CD4-positive, alpha-beta T cell (primary cell): ENCODE measurements at regions not wholly inside any gene's neighbourhood (a gene's known extent, or its start where the extent isn't known, plus 50 kb on each side); places are given as distances from the start of the nearest gene placed in this dataset.

Experiments used
- ATAC-seq: fragments of 200-7000 bp; cut with Tn5 transposase; one replicate; pipeline ENCODE4 v1.10.0; 2022; ENCODE audit warnings: mild to moderate bottlenecking; ENCODE audit not compliant: poor library complexity
- CTCF ChIA-PET: fragments of 350-600 bp; sonication (Branson Sonifier 250); formaldehyde crosslinking; loops from one replicate; lab custom pipeline; 2021; ENCODE audit warnings: antibody characterized with exemption, inconsistent platforms; lab: Charles Lee
- POLR2A ChIA-PET: fragments of 350-600 bp; sonication (Branson Sonifier 250); formaldehyde crosslinking; loops from one replicate; lab custom pipeline; 2021; ENCODE audit warnings: antibody characterized with exemption, inconsistent platforms; lab: Charles Lee
- DNase-seq, 14 experiments: peaks; one replicate each; pipeline ENCODE4 v3.0.0-alpha.2; 2013 to 2020; ENCODE audit warnings: mixed read lengths in 2 of 14
- H3K27ac ChIP-seq, 2 donors: one replicate each; pipeline versions ENCODE4 v1.5.1 to v1.7.0; 2013; ENCODE audit warnings: low read length in 2 of 2, low read depth in 1 of 2, mild to moderate bottlenecking in 1 of 2
- H3K27me3 ChIP-seq, 2 experiments: 1 replicate in 1 of 2; 2 replicates in 1 of 2; pipeline versions ENCODE4 v1.6.1 to v1.7.0; 2013; ENCODE audit warnings: low read length in 2 of 2, control low read depth in 1 of 2, mild to moderate bottlenecking in 1 of 2, moderate library complexity in 1 of 2; ENCODE audit not compliant: insufficient read depth in 2 of 2, control insufficient read depth in 1 of 2
- H3K36me3 ChIP-seq: one replicate; pipeline ENCODE4 v1.6.1; 2013; ENCODE audit warnings: low read length, control low read depth; ENCODE audit not compliant: insufficient read depth
- H3K4me1 ChIP-seq: one replicate; pipeline ENCODE4 v1.6.1; 2013; ENCODE audit warnings: low read length, control low read depth; ENCODE audit not compliant: insufficient read depth
- H3K4me3 ChIP-seq: one replicate; pipeline ENCODE4 v1.5.1; 2013; ENCODE audit warnings: mild to moderate bottlenecking, low read length, moderate library complexity
- H3K9me3 ChIP-seq, 2 experiments: 1 replicate in 1 of 2; 2 replicates in 1 of 2; pipeline versions ENCODE4 v1.6.1 to v1.7.0; 2013; ENCODE audit warnings: low read length in 2 of 2, mild to moderate bottlenecking in 2 of 2, control low read depth in 1 of 2, moderate library complexity in 1 of 2; ENCODE audit not compliant: control insufficient read depth in 1 of 2, insufficient read depth in 1 of 2
- H3K27ac Mint-ChIP-seq: one replicate; pipeline ENCODE4 v1.8.0; 2020; ENCODE audit warnings: mixed read lengths
- H3K27me3 Mint-ChIP-seq: one replicate; pipeline ENCODE4 v1.8.0; 2021; ENCODE audit warnings: mixed read lengths
- H3K36me3 Mint-ChIP-seq: one replicate; pipeline ENCODE4 v1.8.0; 2021; ENCODE audit warnings: low read depth, mixed read lengths
- H3K4me1 Mint-ChIP-seq: one replicate; pipeline ENCODE4 v1.8.0; 2021; ENCODE audit warnings: low read depth, mixed read lengths
- H3K4me3 Mint-ChIP-seq: one replicate; pipeline ENCODE4 v1.8.0; 2020; ENCODE audit warnings: mild to moderate bottlenecking, mixed read lengths
- H3K9me3 Mint-ChIP-seq: one replicate; pipeline ENCODE4 v1.8.0; 2020; ENCODE audit warnings: mixed read lengths
- intact Hi-C, 2 experiments: fragments of 100-400 bp; cut with DNase I in 1 of 2; cut with micrococcal nuclease in 1 of 2; formaldehyde crosslinking; loops; one replicate each; pipeline versions ENCODE4 v1.15.1 to v1.9.0; 2023 to 2025; cut with DNase I, micrococcal nuclease
- TF ChIP-seq, protein P1 (sequence below): fragments of 200-600 bp; IDR thresholded peaks from one replicate; pipeline ENCODE4 v1.8.0; 2022; ENCODE audit warnings: antibody characterized with exemption, mild to moderate bottlenecking

DNA sequence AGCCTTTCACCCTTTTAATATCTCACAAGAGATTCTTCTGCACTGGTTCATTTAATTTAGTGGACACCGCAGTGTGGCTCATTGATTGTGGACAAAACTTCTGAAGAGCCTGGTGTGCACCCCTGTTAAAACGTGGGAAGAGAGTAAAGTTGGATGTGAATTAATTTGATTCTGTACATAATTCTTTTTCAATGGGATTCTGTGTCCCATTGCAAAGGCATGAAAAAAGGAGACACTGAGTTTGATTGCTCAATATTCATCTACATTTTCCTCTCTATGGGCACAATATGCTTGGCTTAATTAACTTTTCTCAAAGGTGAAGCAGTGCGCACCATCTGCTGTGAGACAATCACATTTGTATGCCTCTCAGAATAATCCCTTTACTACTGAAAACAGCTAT, 95.1 kb downstream of the BARHL2 start:
- no peaks in the 10 kb centered on the region for H3K9me3 ChIP-seq
- no peak overlapping the region for H3K4me3 ChIP-seq
- H3K9me3 Mint-ChIP-seq = no peaks in the 10 kb centered on the region
- H3K4me1 Mint-ChIP-seq = no peaks in the 10 kb centered on the region
- intact Hi-C loops = no loop called here
- H3K36me3 ChIP-seq = no peaks in the 10 kb centered on the region
- TF ChIP-seq, protein P1, sequence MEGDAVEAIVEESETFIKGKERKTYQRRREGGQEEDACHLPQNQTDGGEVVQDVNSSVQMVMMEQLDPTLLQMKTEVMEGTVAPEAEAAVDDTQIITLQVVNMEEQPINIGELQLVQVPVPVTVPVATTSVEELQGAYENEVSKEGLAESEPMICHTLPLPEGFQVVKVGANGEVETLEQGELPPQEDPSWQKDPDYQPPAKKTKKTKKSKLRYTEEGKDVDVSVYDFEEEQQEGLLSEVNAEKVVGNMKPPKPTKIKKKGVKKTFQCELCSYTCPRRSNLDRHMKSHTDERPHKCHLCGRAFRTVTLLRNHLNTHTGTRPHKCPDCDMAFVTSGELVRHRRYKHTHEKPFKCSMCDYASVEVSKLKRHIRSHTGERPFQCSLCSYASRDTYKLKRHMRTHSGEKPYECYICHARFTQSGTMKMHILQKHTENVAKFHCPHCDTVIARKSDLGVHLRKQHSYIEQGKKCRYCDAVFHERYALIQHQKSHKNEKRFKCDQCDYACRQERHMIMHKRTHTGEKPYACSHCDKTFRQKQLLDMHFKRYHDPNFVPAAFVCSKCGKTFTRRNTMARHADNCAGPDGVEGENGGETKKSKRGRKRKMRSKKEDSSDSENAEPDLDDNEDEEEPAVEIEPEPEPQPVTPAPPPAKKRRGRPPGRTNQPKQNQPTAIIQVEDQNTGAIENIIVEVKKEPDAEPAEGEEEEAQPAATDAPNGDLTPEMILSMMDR = no peak
- H3K27me3 ChIP-seq = no peaks in the 10 kb centered on the region
- H3K4me1 ChIP-seq = no peaks in the 10 kb centered on the region
- ChIA-PET CTCF (no interaction called here), POLR2A (no interaction called here)
- H3K4me3 Mint-ChIP-seq = no peak overlapping the region
- H3K27ac ChIP-seq = no peak overlapping the region
- DNase-seq (no peak), ATAC-seq (no peak)
- H3K27ac Mint-ChIP-seq = no peak overlapping the region
- H3K27me3 Mint-ChIP-seq = peaks cover 10% of the 10 kb centered on the region
- H3K36me3 Mint-ChIP-seq = no peaks in the 10 kb centered on the region

- DNase-seq = no peak
- H3K36me3 ChIP-seq = no peaks in the 10 kb centered on the region
- ATAC-seq = no peak
- no peaks in the 10 kb centered on the region for H3K4me1 Mint-ChIP-seq
- TF ChIP-seq, protein P1 = no peak
- no peak overlapping the region for H3K27ac Mint-ChIP-seq
- H3K27ac ChIP-seq = no peak overlapping the region
- H3K27me3 Mint-ChIP-seq = peaks cover 23% of the 10 kb centered on the region
- CTCF ChIA-PET = no interaction called here
- POLR2A ChIA-PET = no interaction called here
- no peak overlapping the region for H3K4me3 Mint-ChIP-seq
- no peaks in the 10 kb centered on the region for H3K4me1 ChIP-seq
- intact Hi-C loops = no loop called here
- H3K36me3 Mint-ChIP-seq = no peaks in the 10 kb centered on the region
- H3K27me3 ChIP-seq = no peaks in the 10 kb centered on the region
- H3K9me3 Mint-ChIP-seq = no peaks in the 10 kb centered on the region
- H3K4me3 ChIP-seq = no peak overlapping the region
- H3K9me3 ChIP-seq = no peaks in the 10 kb centered on the region
Observed at GRCh38 chr1:90616395-90616794, 100.7 kb downstream of the BARHL2 start.

DNA sequence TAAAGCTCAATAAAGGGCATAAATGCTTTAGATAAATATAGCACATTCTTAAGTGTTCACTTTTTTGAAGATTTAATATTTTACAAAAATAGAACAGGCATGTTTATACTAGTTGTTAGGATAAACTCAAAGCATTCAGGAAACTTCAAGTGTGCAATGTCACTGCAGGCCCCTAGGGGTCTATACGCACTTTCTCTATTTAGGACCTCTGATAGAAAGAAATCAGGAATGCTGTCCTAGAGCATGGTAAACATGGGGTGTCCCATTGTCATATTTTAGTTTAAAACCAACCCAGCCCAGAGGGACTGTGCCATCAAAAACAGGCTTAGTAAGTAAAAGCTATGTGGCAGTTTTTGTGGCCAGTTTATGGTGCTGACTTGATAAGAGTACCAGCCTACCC, 102.2 kb downstream of the BARHL2 start:
- ATAC-seq (no peak), DNase-seq (no peak)
- TF ChIP-seq, protein P1 = no peak
- Histone ChIP-seq H3K27ac (no peak overlapping the region), H3K9me3 (no peaks in the 10 kb centered on the region), H3K36me3 (no peaks in the 10 kb centered on the region), H3K27me3 (no peaks in the 10 kb centered on the region), H3K4me1 (no peaks in the 10 kb centered on the region), H3K4me3 (no peak overlapping the region)
- H3K27me3 Mint-ChIP-seq = peaks cover 23% of the 10 kb centered on the region
- H3K4me3 Mint-ChIP-seq = no peak overlapping the region
- no peaks in the 10 kb centered on the region for H3K9me3 Mint-ChIP-seq
- ChIA-PET POLR2A (no interaction called here), CTCF (no interaction called here)
- no peaks in the 10 kb centered on the region for H3K4me1 Mint-ChIP-seq
- H3K36me3 Mint-ChIP-seq = no peaks in the 10 kb centered on the region
- intact Hi-C loops = no loop called here
- no peak overlapping the region for H3K27ac Mint-ChIP-seq
